Activated T-helper 9 cell treated with anti-CD3 and anti-CD28 coated beads, Interleukin-2, amount 50 U/mL, for 16 hours (primary cell): ENCODE measurements at regions not wholly inside any gene's neighbourhood (a gene's known extent, or its start where the extent isn't known, plus 50 kb on each side); places are given as distances from the start of the nearest gene placed in this dataset.
"Not testable (repeated sequence)": the region's sequence is repeated elsewhere in the genome, so short reads cannot be mapped to it uniquely, and the experiment has no call there.

Source experiments
- DNase-seq: peaks from one replicate; pipeline ENCODE4 v3.0.0-alpha.2; 2020; ENCODE audit warnings: low read depth

- DNase-seq: no peak
Observed at GRCh38 chr4:115454228-115454627, 340.8 kb upstream of the NDST4 start.

GRCh38 chr4:115453416-115453815 lies 340.0 kb upstream of the NDST4 start:
- DNase-seq: no peak

GRCh38 chr4:115452229-115452628 lies 338.8 kb upstream of the NDST4 start:
- not testable (repeated sequence) for DNase-seq

GRCh38 chr4:115437739-115438138 lies 324.3 kb upstream of the NDST4 start:
- DNase-seq: no peak

- no peak for DNase-seq
Observed at GRCh38 chr4:115433491-115433890, 320.1 kb upstream of the NDST4 start.

- DNase-seq: no peak
Observed at GRCh38 chr4:115430024-115430423, 316.6 kb upstream of the NDST4 start.

GRCh38 chr4:115428455-115428854 lies 315.0 kb upstream of the NDST4 start:
- DNase-seq: no peak

- no peak for DNase-seq
Observed at GRCh38 chr4:115424852-115425251, 311.4 kb upstream of the NDST4 start.

GRCh38 chr4:115418635-115419396 lies 305.4 kb upstream of the NDST4 start:
- no peak for DNase-seq

- no peak for DNase-seq
Observed at GRCh38 chr4:115396034-115396433, 282.6 kb upstream of the NDST4 start.

- DNase-seq: no peak
Observed at GRCh38 chr4:115376866-115377265, 263.4 kb upstream of the NDST4 start.

GRCh38 chr4:115374621-115375020 lies 261.2 kb upstream of the NDST4 start:
- no peak for DNase-seq

GRCh38 chr4:115370490-115370889 lies 257.1 kb upstream of the NDST4 start:
- no peak for DNase-seq

GRCh38 chr4:115370012-115370411 lies 256.6 kb upstream of the NDST4 start:
- no peak for DNase-seq

GRCh38 chr4:115366390-115366789 lies 253.0 kb upstream of the NDST4 start:
- no peak for DNase-seq

GRCh38 chr4:115365185-115365584 lies 251.8 kb upstream of the NDST4 start:
- no peak for DNase-seq

- DNase-seq: no peak
Observed at GRCh38 chr4:115361781-115362180, 248.4 kb upstream of the NDST4 start.

GRCh38 chr4:115360431-115360830 lies 247.0 kb upstream of the NDST4 start:
- no peak for DNase-seq

- no peak for DNase-seq
Observed at GRCh38 chr4:115357776-115358175, 244.4 kb upstream of the NDST4 start.

- DNase-seq: no peak
Observed at GRCh38 chr4:115356176-115356575, 242.8 kb upstream of the NDST4 start.

GRCh38 chr4:115355329-115355728 lies 241.9 kb upstream of the NDST4 start:
- DNase-seq: no peak

- DNase-seq: no peak
Observed at GRCh38 chr4:115353370-115353769, 239.9 kb upstream of the NDST4 start.

- no peak for DNase-seq
Observed at GRCh38 chr4:115343171-115343570, 229.8 kb upstream of the NDST4 start.

GRCh38 chr4:115334736-115335411 lies 221.5 kb upstream of the NDST4 start:
- no peak for DNase-seq
